ENCODE measurements at regions not wholly inside any gene's neighbourhood (a gene's known extent, or its start where the extent isn't known, plus 50 kb on each side); places are given as distances from the start of the nearest gene placed in this dataset.
A peak's percentile ranks its signal among the peaks of the same experiment; 100 is the strongest.

DNA sequence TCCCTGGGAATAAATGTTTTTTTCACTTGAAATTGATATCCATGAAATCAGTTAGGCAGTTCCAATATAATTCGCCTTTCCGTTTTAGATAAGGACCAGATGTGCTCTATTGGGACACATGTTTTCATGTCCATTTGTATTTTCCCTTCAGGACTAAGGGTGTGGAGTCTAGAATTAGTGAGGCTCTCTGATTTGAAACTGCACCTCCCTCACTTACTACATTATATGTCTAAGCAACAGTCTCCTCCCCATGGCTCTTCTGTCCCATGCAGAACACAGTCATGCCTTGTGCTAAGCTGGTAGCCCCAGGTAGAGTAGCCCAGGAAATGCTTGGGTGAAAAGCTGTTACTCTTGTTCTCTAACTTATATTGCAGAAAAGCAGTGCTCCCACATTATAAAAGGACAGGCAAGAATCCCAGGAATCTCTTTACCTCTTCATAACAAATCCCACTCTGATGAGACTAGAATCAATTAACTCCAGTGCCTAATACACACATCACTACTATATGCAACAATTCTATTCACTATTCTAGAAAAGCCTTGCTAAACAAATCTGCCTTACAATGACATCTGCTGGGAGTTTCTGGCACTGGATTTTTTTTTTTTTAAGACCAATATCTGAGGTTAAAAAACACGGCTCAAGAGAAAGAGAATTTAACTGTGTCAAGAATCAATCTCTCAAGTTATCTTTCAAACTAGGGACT, 293.9 kb downstream of the SNX13 start:
- Histone ChIP-seq H3K27ac (no peak overlapping the region), H3K4me3 (ENCODE audit: low read depth, low read length) (no peak overlapping the region), H3K27me3 (replicated peaks) (no peaks in the 10 kb centered on the region), H3K36me3 (replicated peaks) (no peaks in the 10 kb centered on the region)
- TF ChIP-seq, protein P1, sequence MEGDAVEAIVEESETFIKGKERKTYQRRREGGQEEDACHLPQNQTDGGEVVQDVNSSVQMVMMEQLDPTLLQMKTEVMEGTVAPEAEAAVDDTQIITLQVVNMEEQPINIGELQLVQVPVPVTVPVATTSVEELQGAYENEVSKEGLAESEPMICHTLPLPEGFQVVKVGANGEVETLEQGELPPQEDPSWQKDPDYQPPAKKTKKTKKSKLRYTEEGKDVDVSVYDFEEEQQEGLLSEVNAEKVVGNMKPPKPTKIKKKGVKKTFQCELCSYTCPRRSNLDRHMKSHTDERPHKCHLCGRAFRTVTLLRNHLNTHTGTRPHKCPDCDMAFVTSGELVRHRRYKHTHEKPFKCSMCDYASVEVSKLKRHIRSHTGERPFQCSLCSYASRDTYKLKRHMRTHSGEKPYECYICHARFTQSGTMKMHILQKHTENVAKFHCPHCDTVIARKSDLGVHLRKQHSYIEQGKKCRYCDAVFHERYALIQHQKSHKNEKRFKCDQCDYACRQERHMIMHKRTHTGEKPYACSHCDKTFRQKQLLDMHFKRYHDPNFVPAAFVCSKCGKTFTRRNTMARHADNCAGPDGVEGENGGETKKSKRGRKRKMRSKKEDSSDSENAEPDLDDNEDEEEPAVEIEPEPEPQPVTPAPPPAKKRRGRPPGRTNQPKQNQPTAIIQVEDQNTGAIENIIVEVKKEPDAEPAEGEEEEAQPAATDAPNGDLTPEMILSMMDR (IDR thresholded peaks at IDR 0.05; ENCODE audit: low read depth, low read length, missing control alignments): peak; percentile 48
- DNase-seq: no peak
- in situ Hi-C loops (cut with HindIII; ENCODE audit: low pct_ligation_motif_present, low sequenced_read_pairs): no loop called here

DNA sequence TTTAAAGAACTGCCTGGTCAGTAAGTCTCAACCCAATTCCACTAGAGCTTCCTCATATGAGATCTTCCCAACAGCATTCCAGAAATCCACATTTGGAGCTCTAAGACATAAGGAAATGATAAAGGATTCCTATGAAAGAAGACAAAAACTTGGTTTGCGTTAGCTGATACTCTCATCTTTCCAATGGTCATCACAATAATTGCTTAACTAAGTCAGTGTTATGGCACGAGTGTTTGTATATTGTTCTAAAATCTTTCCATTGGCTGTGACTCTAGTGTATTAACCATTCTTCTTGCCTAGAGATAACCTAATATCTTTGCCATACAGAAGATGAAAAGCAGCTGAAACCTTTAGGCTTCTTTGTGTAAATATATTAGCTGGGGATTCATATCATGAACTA, 289.0 kb downstream of the SNX13 start:
- in situ Hi-C loops (cut with HindIII; ENCODE audit: low pct_ligation_motif_present, low sequenced_read_pairs): loop anchor here (25.0 kb wide), 1 partner anchor 664 kb away; no protein-coding TSS in a partner anchor
- H3K36me3 ChIP-seq (replicated peaks): no peaks in the 10 kb centered on the region
- no peak overlapping the region for H3K27ac ChIP-seq
- H3K4me3 ChIP-seq (ENCODE audit: low read depth, low read length): no peak overlapping the region
- no peak for DNase-seq
- no peaks in the 10 kb centered on the region for H3K27me3 ChIP-seq (replicated peaks)
- TF ChIP-seq, protein P1 (IDR thresholded peaks at IDR 0.05; ENCODE audit: low read depth, low read length, missing control alignments): no peak

GRCh38 chr7:17651863-17652385, 288.4 kb downstream of the SNX13 start:
- H3K27ac ChIP-seq: peak overlapping the region; percentile 40
- no peaks in the 10 kb centered on the region for H3K27me3 ChIP-seq (replicated peaks)
- no peak overlapping the region for H3K4me3 ChIP-seq (ENCODE audit: low read depth, low read length)
- in situ Hi-C loops (cut with HindIII; ENCODE audit: low pct_ligation_motif_present, low sequenced_read_pairs): loop anchor here (25.0 kb wide), 1 partner anchor 665 kb away; no protein-coding TSS in a partner anchor
- TF ChIP-seq, protein P1 (IDR thresholded peaks at IDR 0.05; ENCODE audit: low read depth, low read length, missing control alignments): peak; percentile 47
- no peaks in the 10 kb centered on the region for H3K36me3 ChIP-seq (replicated peaks)
- peak; percentile 63 for DNase-seq

GRCh38 chr7:17654940-17655339, 285.4 kb downstream of the SNX13 start:
- H3K36me3 ChIP-seq (replicated peaks): no peaks in the 10 kb centered on the region
- H3K27me3 ChIP-seq (replicated peaks): no peaks in the 10 kb centered on the region
- no peak overlapping the region for H3K4me3 ChIP-seq (ENCODE audit: low read depth, low read length)
- H3K27ac ChIP-seq: no peak overlapping the region
- TF ChIP-seq, protein P1 (IDR thresholded peaks at IDR 0.05; ENCODE audit: low read depth, low read length, missing control alignments): no peak
- DNase-seq: no peak
- in situ Hi-C loops (cut with HindIII; ENCODE audit: low pct_ligation_motif_present, low sequenced_read_pairs): loop anchor here (25.0 kb wide), 1 partner anchor 668 kb away; no protein-coding TSS in a partner anchor

- TF ChIP-seq, protein P1 (IDR thresholded peaks at IDR 0.05; ENCODE audit: low read depth, low read length, missing control alignments): no peak
Measured at GRCh38 chr7:17659126-17659525, 281.2 kb downstream of the SNX13 start.

More at GRCh38 chr7:17659126-17659525, 281.2 kb downstream of the SNX13 start:
- Histone ChIP-seq H3K27ac (no peak overlapping the region), H3K27me3 (replicated peaks) (no peaks in the 10 kb centered on the region), H3K4me3 (ENCODE audit: low read depth, low read length) (no peak overlapping the region), H3K36me3 (replicated peaks) (no peaks in the 10 kb centered on the region)
- no peak for DNase-seq
- in situ Hi-C loops (cut with HindIII; ENCODE audit: low pct_ligation_motif_present, low sequenced_read_pairs): loop anchor here (25.0 kb wide), 1 partner anchor 672 kb away; no protein-coding TSS in a partner anchor

Data from brain microvascular endothelial cell (primary cell).